ENCODE measurements at regions not wholly inside any gene's neighbourhood (a gene's known extent, or its start where the extent isn't known, plus 50 kb on each side); places are given as distances from the start of the nearest gene placed in this dataset.

GRCh38 chr6:6905961-6906518 lies 201.7 kb upstream of the RREB1 start:
- Histone ChIP-seq H3K4me3 (ENCODE audit: low read depth, low read length) (no peak overlapping the region), H3K27ac (no peak overlapping the region)

GRCh38 chr6:6906570-6907213 lies 201.1 kb upstream of the RREB1 start:
- TF ChIP-seq, protein P1, sequence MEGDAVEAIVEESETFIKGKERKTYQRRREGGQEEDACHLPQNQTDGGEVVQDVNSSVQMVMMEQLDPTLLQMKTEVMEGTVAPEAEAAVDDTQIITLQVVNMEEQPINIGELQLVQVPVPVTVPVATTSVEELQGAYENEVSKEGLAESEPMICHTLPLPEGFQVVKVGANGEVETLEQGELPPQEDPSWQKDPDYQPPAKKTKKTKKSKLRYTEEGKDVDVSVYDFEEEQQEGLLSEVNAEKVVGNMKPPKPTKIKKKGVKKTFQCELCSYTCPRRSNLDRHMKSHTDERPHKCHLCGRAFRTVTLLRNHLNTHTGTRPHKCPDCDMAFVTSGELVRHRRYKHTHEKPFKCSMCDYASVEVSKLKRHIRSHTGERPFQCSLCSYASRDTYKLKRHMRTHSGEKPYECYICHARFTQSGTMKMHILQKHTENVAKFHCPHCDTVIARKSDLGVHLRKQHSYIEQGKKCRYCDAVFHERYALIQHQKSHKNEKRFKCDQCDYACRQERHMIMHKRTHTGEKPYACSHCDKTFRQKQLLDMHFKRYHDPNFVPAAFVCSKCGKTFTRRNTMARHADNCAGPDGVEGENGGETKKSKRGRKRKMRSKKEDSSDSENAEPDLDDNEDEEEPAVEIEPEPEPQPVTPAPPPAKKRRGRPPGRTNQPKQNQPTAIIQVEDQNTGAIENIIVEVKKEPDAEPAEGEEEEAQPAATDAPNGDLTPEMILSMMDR (IDR thresholded peaks at IDR 0.05; ENCODE audit: low read depth, low read length, missing control alignments), result no peak
- no peaks in the 10 kb centered on the region for H3K36me3 ChIP-seq (replicated peaks)
- no peak overlapping the region for H3K27ac ChIP-seq
- H3K27me3 ChIP-seq (replicated peaks), result no peaks in the 10 kb centered on the region
- no peak overlapping the region for H3K4me3 ChIP-seq (ENCODE audit: low read depth, low read length)
- no peak for DNase-seq
- in situ Hi-C loops (cut with HindIII; ENCODE audit: low pct_ligation_motif_present, low sequenced_read_pairs), result no loop called here

More at GRCh38 chr6:6905961-6906518, 201.7 kb upstream of the RREB1 start:
- in situ Hi-C loops (cut with HindIII; ENCODE audit: low pct_ligation_motif_present, low sequenced_read_pairs), result no loop called here
- no peak for DNase-seq
- no peaks in the 10 kb centered on the region for H3K36me3 ChIP-seq (replicated peaks)
- TF ChIP-seq, protein P1 (IDR thresholded peaks at IDR 0.05; ENCODE audit: low read depth, low read length, missing control alignments), result no peak
- H3K27me3 ChIP-seq (replicated peaks), result no peaks in the 10 kb centered on the region

- H3K4me3 ChIP-seq (ENCODE audit: low read depth, low read length), result no peak overlapping the region
- no peaks in the 10 kb centered on the region for H3K27me3 ChIP-seq (replicated peaks)
- H3K27ac ChIP-seq, result no peak overlapping the region
- TF ChIP-seq, protein P1 (IDR thresholded peaks at IDR 0.05; ENCODE audit: low read depth, low read length, missing control alignments), result no peak
- no peaks in the 10 kb centered on the region for H3K36me3 ChIP-seq (replicated peaks)
- in situ Hi-C loops (cut with HindIII; ENCODE audit: low pct_ligation_motif_present, low sequenced_read_pairs), result no loop called here
- no peak for DNase-seq
Measured at GRCh38 chr6:6907286-6907685, 200.5 kb upstream of the RREB1 start.

DNA sequence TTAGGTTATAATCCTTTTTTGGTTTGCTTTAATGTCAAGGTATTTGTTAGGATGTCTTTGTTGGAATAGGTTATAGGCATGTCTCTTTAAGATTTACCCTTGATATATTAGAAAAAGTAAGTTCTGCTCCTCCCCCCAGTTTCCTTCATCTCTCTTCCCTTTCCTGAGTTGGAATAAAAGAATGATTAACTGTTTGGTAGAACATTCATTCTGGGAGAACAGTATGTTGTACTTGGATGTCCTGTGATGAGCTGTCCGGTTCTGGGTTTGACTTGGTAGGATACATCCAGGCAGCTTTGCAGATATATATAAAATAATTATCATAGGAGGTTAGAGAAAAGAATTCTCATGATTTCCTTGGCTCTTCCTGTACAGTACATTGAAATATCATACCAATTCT lies 199.6 kb upstream of the RREB1 start:
- in situ Hi-C loops (cut with HindIII; ENCODE audit: low pct_ligation_motif_present, low sequenced_read_pairs), result no loop called here
- Histone ChIP-seq H3K27ac (no peak overlapping the region), H3K4me3 (ENCODE audit: low read depth, low read length) (no peak overlapping the region), H3K36me3 (replicated peaks) (no peaks in the 10 kb centered on the region), H3K27me3 (replicated peaks) (no peaks in the 10 kb centered on the region)
- TF ChIP-seq, protein P1 (IDR thresholded peaks at IDR 0.05; ENCODE audit: low read depth, low read length, missing control alignments), result no peak
- no peak for DNase-seq

- in situ Hi-C loops (cut with HindIII; ENCODE audit: low pct_ligation_motif_present, low sequenced_read_pairs), result no loop called here
- no peak overlapping the region for H3K27ac ChIP-seq
- TF ChIP-seq, protein P1 (IDR thresholded peaks at IDR 0.05; ENCODE audit: low read depth, low read length, missing control alignments), result no peak
- H3K4me3 ChIP-seq (ENCODE audit: low read depth, low read length), result no peak overlapping the region
- DNase-seq, result no peak
- no peaks in the 10 kb centered on the region for H3K36me3 ChIP-seq (replicated peaks)
- no peaks in the 10 kb centered on the region for H3K27me3 ChIP-seq (replicated peaks)
Measured at GRCh38 chr6:6909111-6909510, 198.7 kb upstream of the RREB1 start.

Data from brain microvascular endothelial cell (primary cell).